ENCODE measurements at regions not wholly inside any gene's neighbourhood (a gene's known extent, or its start where the extent isn't known, plus 50 kb on each side); places are given as distances from the start of the nearest gene placed in this dataset.

GRCh38 chrX:33416273-33416805, 205.0 kb upstream of the DMD start:
- DNase-seq (no peak), ATAC-seq (no peak)
- Histone ChIP-seq H3K36me3 (no peaks in the 10 kb centered on the region), H3K9me3 (no peaks in the 10 kb centered on the region), H3K4me3 (no peak overlapping the region), H3K27me3 (no peaks in the 10 kb centered on the region), H3K4me1 (no peaks in the 10 kb centered on the region), H3K27ac (no peak overlapping the region)
- in situ Hi-C loops (cut with MboI; ENCODE audit: low sequenced_read_pairs in 4 of 4): no loop called here
- intact Hi-C loops (cut with DNase I; ENCODE audit: low total_unique reads): no loop called here
- no peak for TF ChIP-seq CTCF (IDR thresholded peaks at IDR 0.05 in 4 of 5, conservative IDR thresholded peaks at IDR 0.05 in 1 of 5)
- TF ChIP-seq POLR2A (IDR thresholded peaks at IDR 0.05): no peak

DNA sequence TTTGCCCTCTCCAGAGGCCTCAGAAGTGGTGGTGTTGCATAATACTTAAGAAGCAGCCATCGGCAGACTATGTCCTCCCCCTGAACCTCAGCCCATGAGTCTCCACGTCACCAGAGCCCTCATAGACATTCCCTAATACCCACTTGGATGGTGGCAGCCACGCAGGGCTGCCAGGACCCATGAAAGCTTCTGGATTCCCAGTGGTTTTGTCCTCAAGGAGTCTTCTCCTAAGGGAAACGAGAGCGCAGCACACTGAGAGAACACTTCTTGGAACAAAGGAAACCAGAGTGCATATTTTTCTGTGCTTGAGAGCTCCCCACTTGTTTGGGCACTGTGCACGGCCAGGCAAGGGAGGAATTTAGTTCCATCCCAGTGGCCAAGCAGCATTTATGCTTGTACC, 204.1 kb upstream of the DMD start:
- H3K27ac ChIP-seq: no peak overlapping the region
- H3K9me3 ChIP-seq: no peaks in the 10 kb centered on the region
- H3K4me3 ChIP-seq: no peak overlapping the region
- no peaks in the 10 kb centered on the region for H3K4me1 ChIP-seq
- H3K27me3 ChIP-seq: no peaks in the 10 kb centered on the region
- TF ChIP-seq POLR2A (IDR thresholded peaks at IDR 0.05) (no peak), CTCF (IDR thresholded peaks at IDR 0.05 in 4 of 5, conservative IDR thresholded peaks at IDR 0.05 in 1 of 5) (no peak)
- no peaks in the 10 kb centered on the region for H3K36me3 ChIP-seq
- ATAC-seq (no peak), DNase-seq (no peak)
- in situ Hi-C loops (cut with MboI; ENCODE audit: low sequenced_read_pairs in 4 of 4) (no loop called here), intact Hi-C loops (cut with DNase I; ENCODE audit: low total_unique reads) (no loop called here)

- ATAC-seq (no peak), DNase-seq (no peak)
- H3K36me3 ChIP-seq: no peaks in the 10 kb centered on the region
- in situ Hi-C loops (cut with MboI; ENCODE audit: low sequenced_read_pairs in 4 of 4): no loop called here
- H3K27me3 ChIP-seq: no peaks in the 10 kb centered on the region
- no peak overlapping the region for H3K4me3 ChIP-seq
- no peaks in the 10 kb centered on the region for H3K9me3 ChIP-seq
- no peak overlapping the region for H3K27ac ChIP-seq
- intact Hi-C loops (cut with DNase I; ENCODE audit: low total_unique reads): no loop called here
- TF ChIP-seq CTCF (IDR thresholded peaks at IDR 0.05 in 4 of 5, conservative IDR thresholded peaks at IDR 0.05 in 1 of 5) (no peak), POLR2A (IDR thresholded peaks at IDR 0.05) (no peak)
- H3K4me1 ChIP-seq: no peaks in the 10 kb centered on the region
These were observed 174.2 kb upstream of the DMD start for GRCh38 chrX:33385546-33385945.

- Histone ChIP-seq H3K4me3 (no peak overlapping the region), H3K36me3 (no peaks in the 10 kb centered on the region), H3K9me3 (no peaks in the 10 kb centered on the region), H3K27ac (no peak overlapping the region), H3K4me1 (no peaks in the 10 kb centered on the region), H3K27me3 (no peaks in the 10 kb centered on the region)
- in situ Hi-C loops (cut with MboI; ENCODE audit: low sequenced_read_pairs in 4 of 4): no loop called here
- TF ChIP-seq POLR2A (IDR thresholded peaks at IDR 0.05) (no peak), CTCF (IDR thresholded peaks at IDR 0.05 in 4 of 5, conservative IDR thresholded peaks at IDR 0.05 in 1 of 5) (no peak)
- ATAC-seq: no peak
- intact Hi-C loops (cut with DNase I; ENCODE audit: low total_unique reads): no loop called here
- no peak for DNase-seq
These were observed 168.5 kb upstream of the DMD start for GRCh38 chrX:33379839-33380238.

- no peak overlapping the region for H3K27ac ChIP-seq
- no peak for TF ChIP-seq CTCF (IDR thresholded peaks at IDR 0.05 in 4 of 5, conservative IDR thresholded peaks at IDR 0.05 in 1 of 5)
- no peak for TF ChIP-seq POLR2A (IDR thresholded peaks at IDR 0.05)
- no peaks in the 10 kb centered on the region for H3K36me3 ChIP-seq
- DNase-seq (no peak), ATAC-seq (no peak)
- no peaks in the 10 kb centered on the region for H3K4me1 ChIP-seq
- no peaks in the 10 kb centered on the region for H3K27me3 ChIP-seq
- no peak overlapping the region for H3K4me3 ChIP-seq
- no peaks in the 10 kb centered on the region for H3K9me3 ChIP-seq
- intact Hi-C loops (cut with DNase I; ENCODE audit: low total_unique reads) (no loop called here), in situ Hi-C loops (cut with MboI; ENCODE audit: low sequenced_read_pairs in 4 of 4) (no loop called here)
These were observed 146.3 kb upstream of the DMD start for GRCh38 chrX:33357606-33358005.

Data from gastrocnemius medialis (tissue), 4 donors.